PFSK-1 (cell line): ENCODE measurements at regions not wholly inside any gene's neighbourhood (a gene's known extent, or its start where the extent isn't known, plus 50 kb on each side); places are given as distances from the start of the nearest gene placed in this dataset.

Experiments
- FOXP2 ChIP-seq: optimal IDR thresholded peaks from 2 replicates; pipeline ENCODE3; 2011; ENCODE audit warnings: borderline replicate concordance, control low read depth, inconsistent platforms; ENCODE audit not compliant: insufficient read depth; ENCODE audit errors: extremely low read length, extremely low read depth
- POLR2AphosphoS5 ChIP-seq: IDR thresholded peaks from 2 replicates; pipeline ENCODE4 v1.6.1; 2012; ENCODE audit warnings: low read depth, mild to moderate bottlenecking, control low read depth, low read length, moderate library complexity
- REST ChIP-seq, 2 experiments: IDR thresholded peaks; 2 replicates each; pipeline versions ENCODE4 v1.6.1 to v1.8.0; 2011 to 2012; ENCODE audit warnings: low read depth in 2 of 2, low read length in 2 of 2, control low read depth in 1 of 2, inconsistent platforms in 1 of 2, mild to moderate bottlenecking in 1 of 2, moderate library complexity in 1 of 2; ENCODE audit not compliant: insufficient read depth in 1 of 2
- SIN3A ChIP-seq: IDR thresholded peaks from 2 replicates; pipeline ENCODE4 v1.6.1; 2012; ENCODE audit warnings: mild to moderate bottlenecking, low read length, moderate library complexity, borderline replicate concordance; ENCODE audit not compliant: insufficient read depth
- TAF1 ChIP-seq: IDR thresholded peaks from 2 replicates; pipeline ENCODE4 v1.6.1; 2012; ENCODE audit warnings: low read length, control low read depth, borderline replicate concordance; ENCODE audit not compliant: insufficient read depth

DNA sequence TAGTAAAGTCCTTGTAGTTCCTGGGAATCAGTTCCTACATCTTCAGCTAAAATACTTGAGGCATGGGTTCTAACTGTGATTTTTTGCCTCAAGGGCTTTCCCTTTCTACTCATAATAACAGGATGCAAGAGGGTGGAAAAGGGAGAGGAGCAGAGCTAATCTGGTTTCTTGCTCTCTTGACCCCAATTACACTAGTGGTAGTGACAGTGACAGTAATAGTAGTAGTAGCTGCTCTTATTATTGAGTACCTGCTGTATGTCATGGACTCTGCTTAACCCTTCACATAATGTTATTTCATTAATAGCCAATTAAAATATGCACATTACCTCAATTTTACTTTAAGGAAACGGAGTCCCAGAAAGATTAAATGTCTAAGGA lies 214.8 kb upstream of the HNRNPA3 start:
- TF ChIP-seq TAF1 (no peak), REST (IDR thresholded peaks at IDR 0.05; ENCODE audit: insufficient read depth in 1 of 2, low read depth in 2 of 2, low read length in 2 of 2) (no peak), POLR2AphosphoS5 (no peak), SIN3A (no peak), FOXP2 (no peak)
